ENCODE measurements at regions not wholly inside any gene's neighbourhood (a gene's known extent, or its start where the extent isn't known, plus 50 kb on each side); places are given as distances from the start of the nearest gene placed in this dataset.

DNA sequence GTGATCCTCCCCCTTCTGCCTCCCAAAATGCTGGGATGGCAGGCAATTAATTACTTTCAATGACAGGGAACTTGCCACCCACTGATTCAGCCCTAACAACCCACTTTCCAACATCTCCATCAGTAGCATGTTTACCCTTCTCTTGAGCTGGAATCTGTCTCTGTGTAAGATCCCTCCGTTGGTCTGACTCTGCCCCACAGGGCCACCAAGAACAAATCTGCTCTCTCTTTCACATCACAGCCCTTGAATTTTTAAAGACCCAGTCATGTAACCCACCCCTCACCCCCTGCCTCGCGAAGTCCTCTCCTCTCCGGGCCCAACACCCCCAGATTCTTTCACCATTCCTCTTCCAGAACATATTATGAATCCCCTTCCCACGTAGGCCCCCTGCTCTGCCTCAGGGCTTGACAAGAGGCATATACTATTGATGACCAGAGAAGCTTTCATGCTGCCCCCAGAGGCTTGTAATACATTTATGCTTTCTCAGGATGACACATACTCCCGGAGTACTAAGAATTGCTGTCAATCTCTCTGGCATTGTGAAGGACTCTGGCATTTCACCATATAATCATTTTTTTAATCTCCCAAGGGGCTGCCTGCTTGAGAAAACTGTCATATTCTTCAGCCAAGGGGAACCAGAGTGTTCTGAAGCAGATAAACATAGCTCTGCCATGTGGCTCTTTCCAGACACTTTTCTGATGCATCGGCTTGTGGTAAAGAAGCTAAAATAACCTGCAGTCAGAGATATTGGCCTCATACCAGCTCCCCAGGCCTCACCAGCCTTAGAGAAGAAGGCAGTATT is 179.2 kb upstream of the AUTS2 start:
- no peak for TF ChIP-seq POLR2A (IDR thresholded peaks at IDR 0.05)
- TF ChIP-seq, protein P1, sequence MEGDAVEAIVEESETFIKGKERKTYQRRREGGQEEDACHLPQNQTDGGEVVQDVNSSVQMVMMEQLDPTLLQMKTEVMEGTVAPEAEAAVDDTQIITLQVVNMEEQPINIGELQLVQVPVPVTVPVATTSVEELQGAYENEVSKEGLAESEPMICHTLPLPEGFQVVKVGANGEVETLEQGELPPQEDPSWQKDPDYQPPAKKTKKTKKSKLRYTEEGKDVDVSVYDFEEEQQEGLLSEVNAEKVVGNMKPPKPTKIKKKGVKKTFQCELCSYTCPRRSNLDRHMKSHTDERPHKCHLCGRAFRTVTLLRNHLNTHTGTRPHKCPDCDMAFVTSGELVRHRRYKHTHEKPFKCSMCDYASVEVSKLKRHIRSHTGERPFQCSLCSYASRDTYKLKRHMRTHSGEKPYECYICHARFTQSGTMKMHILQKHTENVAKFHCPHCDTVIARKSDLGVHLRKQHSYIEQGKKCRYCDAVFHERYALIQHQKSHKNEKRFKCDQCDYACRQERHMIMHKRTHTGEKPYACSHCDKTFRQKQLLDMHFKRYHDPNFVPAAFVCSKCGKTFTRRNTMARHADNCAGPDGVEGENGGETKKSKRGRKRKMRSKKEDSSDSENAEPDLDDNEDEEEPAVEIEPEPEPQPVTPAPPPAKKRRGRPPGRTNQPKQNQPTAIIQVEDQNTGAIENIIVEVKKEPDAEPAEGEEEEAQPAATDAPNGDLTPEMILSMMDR (IDR thresholded peaks at IDR 0.05) = no peak

Measured in ovary (tissue), 3 donors.